ENCODE measurements at regions not wholly inside any gene's neighbourhood (a gene's known extent, or its start where the extent isn't known, plus 50 kb on each side); places are given as distances from the start of the nearest gene placed in this dataset.

- TF ChIP-seq POLR2A (IDR thresholded peaks at IDR 0.05) (no peak), EP300 (IDR thresholded peaks at IDR 0.05; ENCODE audit: low read depth) (no peak), CTCF (IDR thresholded peaks at IDR 0.05) (no peak), POLR2AphosphoS5 (IDR thresholded peaks at IDR 0.05) (no peak)
Observed at GRCh38 chr13:29969286-29969685, 118.9 kb upstream of the UBL3 start.

Data from transverse colon (tissue), 4 donors.